MV-4-11 (cell line): ENCODE measurements at regions not wholly inside any gene's neighbourhood (a gene's known extent, or its start where the extent isn't known, plus 50 kb on each side); places are given as distances from the start of the nearest gene placed in this dataset.
"Not testable (repeated sequence)": the region's sequence is repeated elsewhere in the genome, so short reads cannot be mapped to it uniquely, and the experiment has no call there.

Experiments used
- DNase-seq: peaks from one replicate; lab custom pipeline; 2025; lab: John Stamatoyannopoulos, UW

GRCh38 chr11:23563591-23563990 lies 703.3 kb upstream of the CCDC179 start:
- DNase-seq: no peak

DNA sequence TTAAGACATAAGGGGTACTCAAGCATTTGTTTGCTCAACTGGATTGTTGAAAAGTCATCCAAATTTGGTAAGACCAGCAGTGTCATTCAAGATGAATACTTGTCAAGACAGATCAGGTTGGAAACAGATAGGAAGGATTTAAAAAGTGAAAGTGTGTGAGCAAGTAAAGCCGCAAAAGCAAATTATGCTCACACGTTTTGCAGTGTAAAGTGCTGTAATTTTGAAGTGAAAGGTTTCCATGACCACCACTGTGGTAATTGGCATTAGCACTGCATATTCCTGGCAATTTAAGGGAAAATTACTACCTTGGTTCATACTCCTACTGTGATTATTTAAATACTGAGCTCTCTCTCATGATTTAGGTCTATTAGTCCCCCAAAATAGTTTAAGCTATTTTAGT lies 704.1 kb upstream of the CCDC179 start:
- no peak for DNase-seq

- DNase-seq: no peak
Observed at GRCh38 chr11:23569134-23569533, 708.9 kb upstream of the CCDC179 start.

DNA sequence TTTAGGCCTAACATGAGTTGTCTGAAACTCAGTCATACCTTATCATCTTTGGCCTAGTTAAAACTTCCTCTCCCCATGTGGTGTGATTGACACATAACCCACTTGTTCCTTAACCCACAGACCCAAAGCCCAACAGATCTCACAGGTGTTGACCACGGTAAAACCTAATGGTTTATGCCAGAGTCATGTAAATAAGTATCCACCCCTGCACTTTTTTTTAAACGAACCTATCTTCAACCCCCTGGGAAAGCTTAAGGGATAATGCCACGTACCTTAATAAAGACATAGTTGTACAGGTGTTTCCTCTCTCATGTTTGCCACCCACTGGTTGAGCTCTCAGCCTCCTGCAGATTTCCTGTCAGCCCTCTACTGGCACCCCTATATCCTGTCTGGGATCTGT lies 709.3 kb upstream of the CCDC179 start:
- no peak for DNase-seq

GRCh38 chr11:23570828-23571227 lies 710.6 kb upstream of the CCDC179 start:
- DNase-seq: no peak

GRCh38 chr11:23573429-23573828 lies 713.2 kb upstream of the CCDC179 start:
- DNase-seq: no peak

DNA sequence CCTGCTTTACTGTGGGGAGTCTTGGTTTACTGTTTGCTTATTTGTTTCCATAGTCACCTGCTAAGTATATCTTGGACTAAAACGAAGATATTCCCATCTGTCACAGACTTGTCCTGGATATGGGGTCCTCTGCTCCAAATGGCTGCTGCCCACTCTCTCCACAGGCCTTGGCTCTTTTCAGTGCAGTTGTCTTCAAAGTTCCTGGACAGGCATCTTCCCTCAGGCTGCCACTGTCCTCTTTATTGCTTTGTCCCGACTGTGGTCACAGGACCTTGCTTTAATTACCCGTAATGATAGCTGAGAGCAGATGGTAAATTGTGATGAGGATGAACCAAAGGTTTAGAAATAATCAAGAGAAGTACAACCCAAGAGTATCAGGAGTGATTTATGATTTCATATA lies 713.9 kb upstream of the CCDC179 start:
- DNase-seq: no peak

GRCh38 chr11:23577296-23577695 lies 717.0 kb upstream of the CCDC179 start:
- no peak for DNase-seq

GRCh38 chr11:23585416-23586104 lies 725.3 kb upstream of the CCDC179 start:
- DNase-seq: no peak

GRCh38 chr11:23586173-23586572 lies 725.9 kb upstream of the CCDC179 start:
- DNase-seq: no peak

DNA sequence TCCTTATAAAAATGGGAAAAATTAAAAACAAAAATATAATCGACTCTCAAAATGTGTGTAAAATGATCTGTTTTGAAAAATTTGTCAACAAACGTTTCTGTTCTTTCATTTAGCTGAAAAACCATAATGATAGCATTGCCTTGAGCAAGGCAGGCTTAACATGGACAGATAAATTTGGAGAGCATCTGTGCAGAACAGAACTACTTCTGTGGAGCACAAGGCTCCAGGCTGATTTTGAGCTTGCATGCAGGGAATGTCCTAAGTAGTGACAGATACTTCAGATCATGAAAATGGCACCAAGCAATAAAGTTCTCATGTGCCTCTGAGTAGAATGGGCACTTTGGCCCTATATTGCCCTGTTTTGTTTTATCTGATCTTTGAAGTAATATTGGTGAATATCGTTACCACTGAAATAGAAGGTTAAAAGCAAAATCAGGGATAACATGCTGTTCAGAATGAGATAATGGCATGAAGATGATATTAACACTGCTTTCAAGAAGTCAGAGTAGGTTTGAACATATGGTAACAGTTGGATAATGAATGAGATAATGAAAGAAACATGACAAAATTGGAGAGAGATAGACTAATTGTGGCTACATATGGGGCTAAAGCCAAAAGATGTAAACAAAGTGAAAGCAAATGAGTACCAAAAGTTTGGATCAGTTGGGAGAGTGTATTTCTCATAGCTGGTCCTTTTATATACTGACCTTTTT lies 730.5 kb upstream of the CCDC179 start:
- no peak for DNase-seq

DNA sequence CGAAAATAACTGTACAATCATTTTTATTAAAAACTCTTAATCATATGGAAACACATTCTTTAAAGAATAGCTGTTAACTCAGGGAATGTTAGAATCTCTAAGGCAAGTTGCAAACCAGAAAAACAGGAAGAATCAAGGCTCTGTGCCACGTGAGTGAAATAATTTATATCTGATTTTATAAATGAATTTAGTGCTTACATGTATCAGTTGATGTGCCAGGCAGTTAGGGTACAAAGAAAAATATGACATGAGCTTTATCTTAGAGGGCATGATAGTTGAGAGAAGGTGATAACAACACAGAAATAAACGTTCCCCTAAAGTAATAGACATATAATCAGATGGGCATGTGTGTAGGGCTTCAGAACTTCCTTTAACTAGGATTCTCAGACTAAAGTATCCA lies 734.5 kb upstream of the CCDC179 start:
- DNase-seq: no peak

DNA sequence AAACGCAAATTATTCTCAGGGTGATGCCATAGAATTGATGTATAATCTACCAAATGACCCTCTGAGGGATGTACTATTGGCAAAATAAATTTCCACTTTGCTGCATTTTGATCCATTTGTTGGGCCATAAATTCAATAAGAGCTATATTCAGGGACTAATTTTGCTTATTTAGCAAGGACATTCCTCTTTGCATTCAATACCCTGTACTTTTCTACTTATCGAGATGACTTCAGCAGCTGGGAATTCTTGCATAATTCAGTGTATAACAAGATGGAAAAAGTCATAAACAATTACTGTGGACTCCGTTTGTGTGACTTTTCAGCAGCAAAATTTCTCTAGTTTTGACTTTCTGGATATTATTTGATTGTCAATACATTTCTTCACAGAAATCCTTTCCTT lies 744.7 kb upstream of the CCDC179 start:
- DNase-seq: no peak

DNA sequence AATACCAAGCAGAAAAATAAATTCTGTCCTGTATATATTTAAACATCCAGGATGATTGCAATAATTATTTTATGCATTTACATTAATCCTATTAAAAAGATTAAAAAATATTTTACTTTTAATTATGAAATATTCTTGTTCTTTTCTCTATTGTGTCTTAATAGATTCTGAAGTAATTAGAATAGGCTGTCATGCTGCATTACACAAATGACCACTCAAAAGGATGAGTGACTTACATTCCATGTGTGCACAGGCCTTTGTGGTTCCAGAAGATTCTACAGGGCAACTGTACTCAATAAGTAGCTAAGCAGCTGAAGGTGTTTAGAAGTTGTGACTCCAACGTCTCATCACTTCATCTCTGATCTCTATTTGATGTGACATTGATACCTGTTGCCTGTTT lies 745.9 kb upstream of the CCDC179 start:
- no peak for DNase-seq

- DNase-seq: no peak
Observed at GRCh38 chr11:23611726-23612125, 751.5 kb upstream of the CCDC179 start.

DNA sequence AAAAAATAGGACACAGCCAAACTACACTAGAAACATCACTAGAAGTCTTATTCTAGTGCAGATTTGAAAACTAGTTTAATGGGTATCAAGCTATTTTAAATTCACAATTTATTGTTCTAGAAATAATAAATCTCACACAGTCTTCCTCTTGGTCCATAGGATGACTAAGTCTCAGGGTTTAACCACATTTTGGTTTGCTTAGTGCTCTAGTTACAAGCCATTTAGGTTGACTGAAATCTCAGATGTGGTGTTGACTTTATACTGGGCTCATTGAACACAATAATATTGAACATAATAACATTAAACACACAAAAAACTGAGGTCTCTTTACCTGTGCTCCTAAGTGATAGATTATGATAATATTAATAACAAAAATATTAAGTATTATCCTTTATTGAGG lies 760.3 kb upstream of the CCDC179 start:
- no peak for DNase-seq

GRCh38 chr11:23632293-23632692 lies 772.0 kb upstream of the CCDC179 start:
- DNase-seq: no peak

GRCh38 chr11:23644443-23644842 lies 784.2 kb upstream of the CCDC179 start:
- no peak for DNase-seq

- DNase-seq: not testable (repeated sequence)
Observed at GRCh38 chr11:23652336-23652735, 792.1 kb upstream of the CCDC179 start.

DNA sequence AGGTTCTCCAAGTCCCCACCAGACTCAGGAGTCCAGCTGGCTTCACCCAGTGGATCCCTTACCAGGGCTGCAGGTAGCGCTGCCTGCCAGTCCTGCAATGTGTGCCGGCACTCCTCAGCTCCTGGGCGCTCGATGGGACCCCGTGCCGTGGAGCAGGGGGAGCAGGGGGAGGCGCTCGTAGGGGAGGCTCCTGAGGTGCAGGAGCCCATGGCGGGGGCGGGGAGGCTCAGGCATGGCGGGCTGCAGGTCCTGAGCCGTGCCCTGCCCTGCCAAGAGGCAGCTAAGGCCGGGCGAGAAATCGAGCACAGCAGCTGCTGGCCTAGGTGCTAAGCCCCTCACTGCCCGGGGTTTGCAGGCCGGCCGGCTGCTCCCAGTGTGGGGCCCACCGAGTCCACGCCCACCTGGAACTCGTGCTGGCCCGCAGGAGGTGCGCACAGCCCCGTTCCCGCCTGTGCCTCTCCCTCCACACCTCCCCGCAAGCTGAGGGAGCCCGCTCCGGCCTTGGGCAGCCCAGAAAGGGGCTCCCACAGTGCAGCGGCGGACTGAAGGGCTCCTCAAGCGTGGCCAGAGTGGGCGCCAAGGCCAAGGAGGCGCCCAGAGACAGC lies 792.9 kb upstream of the CCDC179 start:
- DNase-seq: no peak

GRCh38 chr11:23668324-23668723 lies 808.0 kb upstream of the CCDC179 start:
- no peak for DNase-seq

DNA sequence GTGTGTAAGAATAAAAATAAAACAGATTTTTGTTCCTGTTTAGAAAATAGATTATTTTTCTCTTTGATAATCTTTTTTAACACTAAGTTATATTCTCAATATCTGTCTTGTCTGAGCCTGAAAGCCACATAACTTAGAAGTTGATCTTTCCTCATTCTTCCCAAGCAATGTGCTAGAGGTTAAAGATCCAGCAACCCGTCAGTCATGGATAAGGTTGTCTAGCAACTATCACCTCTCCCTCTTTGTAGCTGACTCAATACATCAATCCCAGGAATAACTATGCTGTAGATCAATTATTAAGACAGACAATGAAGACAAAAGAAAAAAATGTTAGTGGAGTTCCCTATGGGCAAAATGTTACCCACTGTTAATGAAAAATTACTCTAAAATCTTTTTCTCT lies 813.1 kb upstream of the CCDC179 start:
- no peak for DNase-seq

- no peak for DNase-seq
Observed at GRCh38 chr11:23674866-23675265, 814.6 kb upstream of the CCDC179 start.
